ENCODE measurements at regions not wholly inside any gene's neighbourhood (a gene's known extent, or its start where the extent isn't known, plus 50 kb on each side); places are given as distances from the start of the nearest gene placed in this dataset.
"Not testable (repeated sequence)": the region's sequence is repeated elsewhere in the genome, so short reads cannot be mapped to it uniquely, and the experiment has no call there.

- H3K36me3 Mint-ChIP-seq = no peaks in the 10 kb centered on the region
- ATAC-seq (ENCODE audit: low read depth in 2 of 2) = no peak
- DNase-seq = no peak
- H3K36me3 ChIP-seq (ENCODE audit: control insufficient read depth, insufficient read depth, low read length) = no peaks in the 10 kb centered on the region
- H3K27ac Mint-ChIP-seq = no peak overlapping the region
- peaks cover 6 to 44% (median 10%) of the 10 kb centered on the region in 7 donors for H3K9me3 Mint-ChIP-seq
- no peaks in the 10 kb centered on the region for H3K27me3 Mint-ChIP-seq
- no peak overlapping the region for H3K27ac ChIP-seq (ENCODE audit: insufficient read depth, low read length, poor library complexity, severe bottlenecking)
- no peak overlapping the region for H3K4me3 ChIP-seq (ENCODE audit: low read depth, low read length)
- no peaks in the 10 kb centered on the region for H3K27me3 ChIP-seq (ENCODE audit: control insufficient read depth, insufficient read depth, low read length)
- no peaks in the 10 kb centered on the region for H3K4me1 Mint-ChIP-seq
- no peak overlapping the region for H3K4me3 Mint-ChIP-seq
- peaks cover 4 to 16% of the 10 kb centered on the region in 2 experiments for H3K9me3 ChIP-seq (ENCODE audit: control insufficient read depth in 2 of 2, low read length in 2 of 2)
- H3K4me1 ChIP-seq (ENCODE audit: control insufficient read depth, insufficient read depth, low read length, poor library complexity, severe bottlenecking) = no peaks in the 10 kb centered on the region
Measured at GRCh38 chr16:60682219-60682618, 1354.0 kb downstream of the CDH8 start.

- Mint-ChIP-seq H3K27ac (no peak overlapping the region), H3K27me3 (no peaks in the 10 kb centered on the region), H3K36me3 (no peaks in the 10 kb centered on the region), H3K9me3 (peaks cover under 1 to 33% (median 6%) of the 10 kb centered on the region in 7 donors), H3K4me3 (peak overlapping the region in 1 of 4 donors; percentile 51), H3K4me1 (no peaks in the 10 kb centered on the region)
- no peaks in the 10 kb centered on the region for H3K4me1 ChIP-seq (ENCODE audit: control insufficient read depth, insufficient read depth, low read length, poor library complexity, severe bottlenecking)
- H3K4me3 ChIP-seq (ENCODE audit: low read depth, low read length) = no peak overlapping the region
- no peaks in the 10 kb centered on the region for H3K36me3 ChIP-seq (ENCODE audit: control insufficient read depth, insufficient read depth, low read length)
- ATAC-seq (ENCODE audit: low read depth in 2 of 2) (no peak), DNase-seq (no peak)
- H3K27ac ChIP-seq (ENCODE audit: insufficient read depth, low read length, poor library complexity, severe bottlenecking) = no peak overlapping the region
- H3K9me3 ChIP-seq (ENCODE audit: control insufficient read depth in 2 of 2, low read length in 2 of 2) = peaks cover 2 to 16% of the 10 kb centered on the region in 2 experiments
- H3K27me3 ChIP-seq (ENCODE audit: control insufficient read depth, insufficient read depth, low read length) = no peaks in the 10 kb centered on the region
Measured at GRCh38 chr16:60681043-60681442, 1355.2 kb downstream of the CDH8 start.

- no peaks in the 10 kb centered on the region for H3K4me1 Mint-ChIP-seq
- H3K27me3 ChIP-seq (ENCODE audit: control insufficient read depth, insufficient read depth, low read length) = no peaks in the 10 kb centered on the region
- H3K4me1 ChIP-seq (ENCODE audit: control insufficient read depth, insufficient read depth, low read length, poor library complexity, severe bottlenecking) = no peaks in the 10 kb centered on the region
- H3K9me3 Mint-ChIP-seq = peaks cover 1 to 26% (median 8%) of the 10 kb centered on the region in 7 donors
- no peak for DNase-seq
- ATAC-seq (ENCODE audit: low read depth in 2 of 2) = no peak
- no peaks in the 10 kb centered on the region for H3K36me3 ChIP-seq (ENCODE audit: control insufficient read depth, insufficient read depth, low read length)
- peaks cover 0 to 7% of the 10 kb centered on the region in 2 experiments for H3K9me3 ChIP-seq (ENCODE audit: control insufficient read depth in 2 of 2, low read length in 2 of 2)
- H3K36me3 Mint-ChIP-seq = no peaks in the 10 kb centered on the region
- no peak overlapping the region for H3K27ac ChIP-seq (ENCODE audit: insufficient read depth, low read length, poor library complexity, severe bottlenecking)
- no peaks in the 10 kb centered on the region for H3K27me3 Mint-ChIP-seq
- H3K27ac Mint-ChIP-seq = no peak overlapping the region
- H3K4me3 Mint-ChIP-seq = no peak overlapping the region
- no peak overlapping the region for H3K4me3 ChIP-seq (ENCODE audit: low read depth, low read length)
Measured at GRCh38 chr16:60675022-60675421, 1361.2 kb downstream of the CDH8 start.

- Histone ChIP-seq H3K27ac (ENCODE audit: insufficient read depth, low read length, poor library complexity, severe bottlenecking) (no peak overlapping the region), H3K36me3 (ENCODE audit: control insufficient read depth, insufficient read depth, low read length) (no peaks in the 10 kb centered on the region), H3K27me3 (ENCODE audit: control insufficient read depth, insufficient read depth, low read length) (no peaks in the 10 kb centered on the region), H3K4me3 (ENCODE audit: low read depth, low read length) (no peak overlapping the region), H3K9me3 (ENCODE audit: control insufficient read depth in 2 of 2, low read length in 2 of 2) (peaks cover 0 to 7% of the 10 kb centered on the region in 2 experiments), H3K4me1 (ENCODE audit: control insufficient read depth, insufficient read depth, low read length, poor library complexity, severe bottlenecking) (no peaks in the 10 kb centered on the region)
- Mint-ChIP-seq H3K27ac (no peak overlapping the region), H3K27me3 (no peaks in the 10 kb centered on the region), H3K4me1 (no peaks in the 10 kb centered on the region), H3K4me3 (no peak overlapping the region), H3K36me3 (no peaks in the 10 kb centered on the region), H3K9me3 (peaks cover 0 to 28% (median 8%) of the 10 kb centered on the region in 7 donors)
- no peak for DNase-seq
- ATAC-seq (ENCODE audit: low read depth in 2 of 2) = no peak
Measured at GRCh38 chr16:60674241-60674640, 1362.0 kb downstream of the CDH8 start.

- no peak overlapping the region for H3K4me3 ChIP-seq (ENCODE audit: low read depth, low read length)
- H3K27ac Mint-ChIP-seq = no peak overlapping the region
- peaks cover 2 to 30% (median 8%) of the 10 kb centered on the region in 7 donors for H3K9me3 Mint-ChIP-seq
- peaks cover 0 to 10% of the 10 kb centered on the region in 2 experiments for H3K9me3 ChIP-seq (ENCODE audit: control insufficient read depth in 2 of 2, low read length in 2 of 2)
- H3K27me3 ChIP-seq (ENCODE audit: control insufficient read depth, insufficient read depth, low read length) = no peaks in the 10 kb centered on the region
- H3K36me3 Mint-ChIP-seq = no peaks in the 10 kb centered on the region
- no peak overlapping the region for H3K4me3 Mint-ChIP-seq
- no peak overlapping the region for H3K27ac ChIP-seq (ENCODE audit: insufficient read depth, low read length, poor library complexity, severe bottlenecking)
- no peaks in the 10 kb centered on the region for H3K27me3 Mint-ChIP-seq
- DNase-seq (no peak), ATAC-seq (ENCODE audit: low read depth in 2 of 2) (no peak)
- H3K36me3 ChIP-seq (ENCODE audit: control insufficient read depth, insufficient read depth, low read length) = no peaks in the 10 kb centered on the region
- no peaks in the 10 kb centered on the region for H3K4me1 ChIP-seq (ENCODE audit: control insufficient read depth, insufficient read depth, low read length, poor library complexity, severe bottlenecking)
- no peaks in the 10 kb centered on the region for H3K4me1 Mint-ChIP-seq
Measured at GRCh38 chr16:60655514-60656153, 1380.6 kb downstream of the CDH8 start.

GRCh38 chr16:60651346-60651745 is 1384.9 kb downstream of the CDH8 start:
- Mint-ChIP-seq H3K27me3 (no peaks in the 10 kb centered on the region), H3K4me1 (no peaks in the 10 kb centered on the region), H3K36me3 (no peaks in the 10 kb centered on the region), H3K4me3 (no peak overlapping the region), H3K9me3 (peaks cover 5 to 26% (median 10%) of the 10 kb centered on the region in 7 donors), H3K27ac (no peak overlapping the region)
- H3K27me3 ChIP-seq (ENCODE audit: control insufficient read depth, insufficient read depth, low read length) = no peaks in the 10 kb centered on the region
- no peaks in the 10 kb centered on the region for H3K36me3 ChIP-seq (ENCODE audit: control insufficient read depth, insufficient read depth, low read length)
- DNase-seq (no peak), ATAC-seq (ENCODE audit: low read depth in 2 of 2) (no peak)
- no peaks in the 10 kb centered on the region for H3K4me1 ChIP-seq (ENCODE audit: control insufficient read depth, insufficient read depth, low read length, poor library complexity, severe bottlenecking)
- H3K9me3 ChIP-seq (ENCODE audit: control insufficient read depth in 2 of 2, low read length in 2 of 2) = peaks cover 0 to 10% of the 10 kb centered on the region in 2 experiments
- no peak overlapping the region for H3K4me3 ChIP-seq (ENCODE audit: low read depth, low read length)
- no peak overlapping the region for H3K27ac ChIP-seq (ENCODE audit: insufficient read depth, low read length, poor library complexity, severe bottlenecking)

GRCh38 chr16:60648290-60648689 is 1387.9 kb downstream of the CDH8 start:
- Mint-ChIP-seq H3K27me3 (no peaks in the 10 kb centered on the region), H3K4me3 (no peak overlapping the region), H3K27ac (no peak overlapping the region), H3K9me3 (peaks cover 5 to 41% (median 11%) of the 10 kb centered on the region in 7 donors), H3K36me3 (no peaks in the 10 kb centered on the region), H3K4me1 (no peaks in the 10 kb centered on the region)
- H3K4me3 ChIP-seq (ENCODE audit: low read depth, low read length) = no peak overlapping the region
- no peaks in the 10 kb centered on the region for H3K36me3 ChIP-seq (ENCODE audit: control insufficient read depth, insufficient read depth, low read length)
- H3K27me3 ChIP-seq (ENCODE audit: control insufficient read depth, insufficient read depth, low read length) = no peaks in the 10 kb centered on the region
- H3K27ac ChIP-seq (ENCODE audit: insufficient read depth, low read length, poor library complexity, severe bottlenecking) = no peak overlapping the region
- no peak for DNase-seq
- H3K4me1 ChIP-seq (ENCODE audit: control insufficient read depth, insufficient read depth, low read length, poor library complexity, severe bottlenecking) = no peaks in the 10 kb centered on the region
- H3K9me3 ChIP-seq (ENCODE audit: control insufficient read depth in 2 of 2, low read length in 2 of 2) = peaks cover 4 to 5% of the 10 kb centered on the region in 2 experiments
- ATAC-seq (ENCODE audit: low read depth in 2 of 2) = no peak

GRCh38 chr16:60647388-60647787 is 1388.8 kb downstream of the CDH8 start:
- peaks cover 5 to 40% (median 10%) of the 10 kb centered on the region in 7 donors for H3K9me3 Mint-ChIP-seq
- H3K4me1 ChIP-seq (ENCODE audit: control insufficient read depth, insufficient read depth, low read length, poor library complexity, severe bottlenecking); H3K27ac ChIP-seq (ENCODE audit: insufficient read depth, low read length, poor library complexity, severe bottlenecking); H3K36me3 ChIP-seq (ENCODE audit: control insufficient read depth, insufficient read depth, low read length); DNase-seq; H3K4me1 Mint-ChIP-seq; ATAC-seq (ENCODE audit: low read depth in 2 of 2); H3K4me3 Mint-ChIP-seq; H3K27me3 Mint-ChIP-seq; H3K4me3 ChIP-seq (ENCODE audit: low read depth, low read length); H3K9me3 ChIP-seq (ENCODE audit: control insufficient read depth in 2 of 2, low read length in 2 of 2); H3K27me3 ChIP-seq (ENCODE audit: control insufficient read depth, insufficient read depth, low read length); H3K27ac Mint-ChIP-seq; H3K36me3 Mint-ChIP-seq: not testable (repeated sequence)

Data from CD4-positive, CD25-positive, alpha-beta regulatory T cell (primary cell).